ENCODE measurements at regions not wholly inside any gene's neighbourhood (a gene's known extent, or its start where the extent isn't known, plus 50 kb on each side); places are given as distances from the start of the nearest gene placed in this dataset.

DNA sequence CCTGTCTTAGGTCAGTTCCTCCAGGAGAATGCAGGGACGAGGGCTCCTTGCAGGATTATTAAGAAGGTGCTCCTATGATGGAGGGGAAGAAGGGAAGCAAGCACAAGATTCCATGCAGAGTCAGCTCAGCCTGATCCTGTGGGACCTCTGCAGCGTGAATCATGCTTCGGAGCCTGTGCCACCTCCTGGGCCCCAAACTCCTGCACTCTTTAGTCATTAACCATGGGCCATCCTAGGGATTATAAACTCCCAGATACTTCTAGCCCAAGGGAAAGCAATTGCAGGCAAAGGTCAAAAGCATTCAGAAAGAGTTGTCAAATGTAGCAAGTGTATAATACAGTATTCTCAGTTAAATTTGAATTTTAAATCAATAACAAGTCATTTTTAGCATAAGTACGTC, 208.7 kb upstream of the PMEPA1 start:
- H3K4me3 ChIP-seq (ENCODE audit: low read length): no peak overlapping the region
- Mint-ChIP-seq H3K36me3 (no peaks in the 10 kb centered on the region), H3K27me3 (ENCODE audit: low read depth in 2 of 2) (peaks cover 6 to 8% of the 10 kb centered on the region in 2 donors), H3K9me3 (no peaks in the 10 kb centered on the region), H3K4me3 (no peak overlapping the region), H3K4me1 (no peaks in the 10 kb centered on the region), H3K27ac (no peak overlapping the region)
- DNase-seq (no peak), ATAC-seq (no peak)
- H3K4me1 ChIP-seq (ENCODE audit: control insufficient read depth, insufficient read depth, low read length): peaks cover 3% of the 10 kb centered on the region
- H3K36me3 ChIP-seq (ENCODE audit: control insufficient read depth, insufficient read depth, low read length): no peaks in the 10 kb centered on the region
- intact Hi-C loops (cut with micrococcal nuclease): no loop called here
- TF ChIP-seq, protein P1, sequence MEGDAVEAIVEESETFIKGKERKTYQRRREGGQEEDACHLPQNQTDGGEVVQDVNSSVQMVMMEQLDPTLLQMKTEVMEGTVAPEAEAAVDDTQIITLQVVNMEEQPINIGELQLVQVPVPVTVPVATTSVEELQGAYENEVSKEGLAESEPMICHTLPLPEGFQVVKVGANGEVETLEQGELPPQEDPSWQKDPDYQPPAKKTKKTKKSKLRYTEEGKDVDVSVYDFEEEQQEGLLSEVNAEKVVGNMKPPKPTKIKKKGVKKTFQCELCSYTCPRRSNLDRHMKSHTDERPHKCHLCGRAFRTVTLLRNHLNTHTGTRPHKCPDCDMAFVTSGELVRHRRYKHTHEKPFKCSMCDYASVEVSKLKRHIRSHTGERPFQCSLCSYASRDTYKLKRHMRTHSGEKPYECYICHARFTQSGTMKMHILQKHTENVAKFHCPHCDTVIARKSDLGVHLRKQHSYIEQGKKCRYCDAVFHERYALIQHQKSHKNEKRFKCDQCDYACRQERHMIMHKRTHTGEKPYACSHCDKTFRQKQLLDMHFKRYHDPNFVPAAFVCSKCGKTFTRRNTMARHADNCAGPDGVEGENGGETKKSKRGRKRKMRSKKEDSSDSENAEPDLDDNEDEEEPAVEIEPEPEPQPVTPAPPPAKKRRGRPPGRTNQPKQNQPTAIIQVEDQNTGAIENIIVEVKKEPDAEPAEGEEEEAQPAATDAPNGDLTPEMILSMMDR (IDR thresholded peaks at IDR 0.05): no peak
- 71% methylated on average over 4 of the region's 4 CpGs for WGBS (ENCODE audit: insufficient coverage)
- H3K27ac ChIP-seq (ENCODE audit: low read length): no peak overlapping the region
- no peaks in the 10 kb centered on the region for H3K27me3 ChIP-seq (ENCODE audit: control insufficient read depth, insufficient read depth, low read length)
- H3K9me3 ChIP-seq (ENCODE audit: control insufficient read depth, insufficient read depth, low read length): no peaks in the 10 kb centered on the region

DNA sequence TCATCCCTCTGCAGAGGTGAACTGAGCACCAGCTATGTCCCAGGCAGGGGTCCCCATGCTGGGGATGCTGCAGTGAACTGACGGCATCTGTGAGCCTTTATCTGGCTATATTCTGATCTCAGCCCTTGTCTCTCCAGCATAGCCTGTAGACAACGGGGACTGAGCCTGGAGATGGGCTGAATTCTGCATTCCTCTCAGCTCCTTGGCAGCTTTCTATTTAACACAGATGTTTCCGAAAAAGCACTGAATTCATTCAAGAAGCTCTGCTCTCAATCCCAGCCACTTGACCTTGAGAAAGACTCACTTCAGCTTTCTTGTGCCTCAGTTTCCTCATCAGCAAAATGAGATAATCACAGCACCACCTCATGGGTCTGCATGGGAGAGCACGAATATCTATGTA, 204.4 kb upstream of the PMEPA1 start:
- Histone ChIP-seq H3K27me3 (ENCODE audit: control insufficient read depth, insufficient read depth, low read length) (no peaks in the 10 kb centered on the region), H3K4me1 (ENCODE audit: control insufficient read depth, insufficient read depth, low read length) (no peaks in the 10 kb centered on the region), H3K36me3 (ENCODE audit: control insufficient read depth, insufficient read depth, low read length) (no peaks in the 10 kb centered on the region), H3K27ac (ENCODE audit: low read length) (no peak overlapping the region), H3K9me3 (ENCODE audit: control insufficient read depth, insufficient read depth, low read length) (no peaks in the 10 kb centered on the region), H3K4me3 (ENCODE audit: low read length) (no peak overlapping the region)
- no peak overlapping the region for H3K27ac Mint-ChIP-seq
- peaks cover 14% of the 10 kb centered on the region in 2 donors for H3K27me3 Mint-ChIP-seq (ENCODE audit: low read depth in 2 of 2)
- no peaks in the 10 kb centered on the region for H3K36me3 Mint-ChIP-seq
- no peak overlapping the region for H3K4me3 Mint-ChIP-seq
- ATAC-seq (no peak), DNase-seq (no peak)
- TF ChIP-seq, protein P1 (IDR thresholded peaks at IDR 0.05): no peak
- no peaks in the 10 kb centered on the region for H3K9me3 Mint-ChIP-seq
- WGBS (ENCODE audit: insufficient coverage): 79% methylated on average over 4 of the region's 4 CpGs
- H3K4me1 Mint-ChIP-seq: no peaks in the 10 kb centered on the region
- intact Hi-C loops (cut with micrococcal nuclease): no loop called here

DNA sequence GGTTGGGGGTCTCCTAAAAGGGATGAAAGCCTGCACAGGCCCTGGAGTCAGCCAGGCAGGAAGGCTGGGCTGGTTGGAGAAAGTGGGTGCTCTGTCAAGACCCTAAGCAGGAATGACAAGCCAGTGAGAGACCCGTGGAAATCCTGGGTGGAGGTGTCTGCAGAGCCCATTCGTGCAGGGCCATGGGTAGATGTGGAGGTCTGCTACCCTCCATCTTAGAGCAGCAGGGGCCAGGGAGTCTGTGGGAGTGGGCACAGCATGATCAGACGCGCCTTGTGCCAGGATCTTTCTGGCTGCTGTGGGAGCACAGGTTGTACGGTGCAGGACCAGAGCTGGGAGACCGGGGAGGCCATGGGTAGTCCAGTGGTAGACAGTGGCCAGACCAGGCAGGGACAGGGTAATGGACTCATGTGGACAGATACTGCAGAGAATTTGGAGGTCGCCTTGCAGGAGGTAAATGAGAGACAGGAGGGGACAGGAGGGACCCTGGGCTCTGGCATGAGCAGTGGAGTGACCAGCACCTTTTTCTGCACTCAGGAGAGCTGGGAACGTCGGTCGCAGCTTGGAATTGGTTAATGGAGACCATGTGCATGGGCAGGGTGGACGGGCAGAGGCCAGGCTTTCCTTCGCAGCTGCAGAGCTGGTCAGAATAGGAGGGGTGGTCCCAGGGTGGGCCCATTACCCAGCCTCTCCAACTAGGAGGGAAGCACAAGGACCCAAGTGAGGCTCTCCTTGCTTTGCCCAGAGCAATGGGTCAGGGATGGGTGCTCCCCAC, 203.5 kb upstream of the PMEPA1 start:
- TF ChIP-seq, protein P1 (IDR thresholded peaks at IDR 0.05): no peak
- DNase-seq (no peak), ATAC-seq (no peak)
- H3K4me3 Mint-ChIP-seq: no peak overlapping the region
- intact Hi-C loops (cut with micrococcal nuclease): no loop called here
- no peaks in the 10 kb centered on the region for H3K36me3 ChIP-seq (ENCODE audit: control insufficient read depth, insufficient read depth, low read length)
- H3K4me3 ChIP-seq (ENCODE audit: low read length): no peak overlapping the region
- no peaks in the 10 kb centered on the region for H3K27me3 ChIP-seq (ENCODE audit: control insufficient read depth, insufficient read depth, low read length)
- no peaks in the 10 kb centered on the region for H3K9me3 ChIP-seq (ENCODE audit: control insufficient read depth, insufficient read depth, low read length)
- peaks cover 12 to 20% of the 10 kb centered on the region in 2 donors for H3K27me3 Mint-ChIP-seq (ENCODE audit: low read depth in 2 of 2)
- no peak overlapping the region for H3K27ac ChIP-seq (ENCODE audit: low read length)
- H3K27ac Mint-ChIP-seq: no peak overlapping the region
- WGBS (ENCODE audit: insufficient coverage): 85% methylated on average over 12 of the region's 12 CpGs
- no peaks in the 10 kb centered on the region for H3K9me3 Mint-ChIP-seq
- no peaks in the 10 kb centered on the region for H3K4me1 ChIP-seq (ENCODE audit: control insufficient read depth, insufficient read depth, low read length)
- no peaks in the 10 kb centered on the region for H3K4me1 Mint-ChIP-seq
- no peaks in the 10 kb centered on the region for H3K36me3 Mint-ChIP-seq

DNA sequence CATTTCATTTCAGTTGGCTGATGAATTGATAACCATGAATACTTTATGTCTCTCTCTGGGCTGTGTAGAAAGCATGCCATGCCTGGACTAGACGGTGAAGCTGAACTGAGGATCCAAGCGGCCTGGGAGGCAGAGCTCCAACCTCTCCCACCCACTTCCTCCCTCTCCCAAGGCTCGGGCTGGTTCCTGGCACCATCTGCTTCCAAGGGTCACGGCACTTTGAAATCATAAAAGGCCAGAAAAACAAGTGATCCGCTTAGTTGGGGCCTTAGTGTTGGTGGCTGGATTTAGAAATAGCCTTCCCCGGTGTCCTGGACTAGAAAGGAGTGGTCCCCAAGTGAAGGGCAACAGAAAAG, 202.4 kb upstream of the PMEPA1 start:
- WGBS (ENCODE audit: insufficient coverage): 56% methylated on average over 6 of the region's 6 CpGs
- Histone ChIP-seq H3K9me3 (ENCODE audit: control insufficient read depth, insufficient read depth, low read length) (no peaks in the 10 kb centered on the region), H3K36me3 (ENCODE audit: control insufficient read depth, insufficient read depth, low read length) (no peaks in the 10 kb centered on the region), H3K27me3 (ENCODE audit: control insufficient read depth, insufficient read depth, low read length) (no peaks in the 10 kb centered on the region), H3K4me1 (ENCODE audit: control insufficient read depth, insufficient read depth, low read length) (no peaks in the 10 kb centered on the region), H3K4me3 (ENCODE audit: low read length) (no peak overlapping the region), H3K27ac (ENCODE audit: low read length) (no peak overlapping the region)
- Mint-ChIP-seq H3K36me3 (no peaks in the 10 kb centered on the region), H3K4me3 (no peak overlapping the region), H3K27ac (no peak overlapping the region), H3K4me1 (no peaks in the 10 kb centered on the region), H3K9me3 (no peaks in the 10 kb centered on the region), H3K27me3 (ENCODE audit: low read depth in 2 of 2) (peaks cover 17 to 31% of the 10 kb centered on the region in 2 donors)
- intact Hi-C loops (cut with micrococcal nuclease): no loop called here
- ATAC-seq (no peak), DNase-seq (no peak)
- TF ChIP-seq, protein P1 (IDR thresholded peaks at IDR 0.05): no peak

Data from natural killer cell (primary cell).